Left ventricle myocardium superior (tissue), 1 donor: ENCODE measurements at regions not wholly inside any gene's neighbourhood (a gene's known extent, or its start where the extent isn't known, plus 50 kb on each side); places are given as distances from the start of the nearest gene placed in this dataset.

Experiments used
- ATAC-seq: fragments of 200-7000 bp; cut with Tn5 transposase; one replicate; pipeline ENCODE4 v1.9.1; 2020; ENCODE audit warnings: mild to moderate bottlenecking, moderate library complexity
- DNase-seq: peaks from one replicate; pipeline ENCODE4 v3.0.0-alpha.2; 2020
- intact Hi-C: fragments of 100-400 bp; cut with micrococcal nuclease; formaldehyde crosslinking; loops from one replicate; pipeline ENCODE4 v1.11.0; 2022
- donor health status: DM: no; HTN: yes; CAD: no; lungs with severe emphysema.

DNA sequence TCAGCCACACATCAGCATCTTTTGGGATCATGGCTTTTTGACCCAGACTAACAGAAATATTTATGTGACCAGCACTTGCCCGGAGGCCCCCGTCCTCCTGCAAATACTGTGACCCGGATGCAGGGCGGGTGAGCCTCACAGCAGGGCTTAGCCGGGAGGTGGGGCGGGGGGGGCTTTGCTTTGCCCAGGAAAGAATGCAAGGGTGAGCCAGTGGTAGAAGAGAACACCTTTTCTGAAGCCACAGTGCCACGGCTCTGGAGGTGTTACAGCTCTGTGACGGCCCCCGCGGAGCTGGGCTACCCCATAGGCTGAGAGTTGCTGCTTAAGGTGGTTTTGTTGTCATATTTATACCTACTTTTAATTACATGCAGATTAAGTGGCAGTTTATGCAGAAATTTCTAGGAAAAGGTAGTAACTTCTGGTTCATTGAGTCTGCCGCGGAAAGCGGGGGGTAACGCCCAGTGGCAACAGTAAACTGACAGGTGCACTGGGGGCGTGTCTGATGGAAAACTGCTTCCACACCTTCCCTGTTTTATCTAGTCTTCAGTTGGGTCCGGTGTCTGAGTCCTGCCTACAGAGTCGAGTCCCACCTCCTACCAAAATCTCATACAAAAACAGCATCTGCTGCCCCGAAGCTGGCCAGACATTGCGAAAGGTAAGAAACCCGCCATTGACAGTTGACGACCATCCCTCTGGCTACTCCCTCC lies 187.9 kb downstream of the TEX29 start:
- intact Hi-C loops, result no loop called here
- no peak for ATAC-seq
- no peak for DNase-seq

DNA sequence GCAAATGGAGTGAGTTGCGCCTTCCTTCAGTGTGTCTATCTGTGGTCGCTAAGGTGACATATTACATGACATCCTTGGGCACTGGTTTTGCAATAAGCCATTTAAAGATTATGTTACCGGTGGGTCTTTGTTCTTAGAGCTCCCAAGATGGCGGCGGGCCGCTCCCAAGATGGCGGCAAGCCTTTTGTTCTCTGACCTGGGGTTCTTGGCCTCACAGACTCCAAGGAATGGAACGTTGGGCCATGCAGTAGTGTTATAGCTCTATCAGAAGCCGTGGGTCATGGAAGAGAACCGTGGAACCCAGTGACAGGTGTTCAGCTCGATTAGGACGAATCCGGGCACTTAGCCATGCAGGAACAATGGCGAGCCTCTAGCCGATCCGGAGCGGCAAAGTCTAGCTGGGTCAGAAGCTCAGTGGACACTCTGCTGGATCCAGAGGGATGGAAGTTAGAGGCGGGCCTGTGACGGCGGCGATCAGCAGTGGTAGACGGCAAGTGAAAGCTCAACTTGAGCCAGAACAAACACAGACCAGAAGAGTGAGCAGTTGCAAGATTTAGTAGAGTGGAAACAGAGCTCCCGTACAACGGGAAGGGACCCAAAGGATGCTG lies 188.6 kb downstream of the TEX29 start:
- ATAC-seq (no peak), DNase-seq (no peak)
- intact Hi-C loops, result no loop called here

DNA sequence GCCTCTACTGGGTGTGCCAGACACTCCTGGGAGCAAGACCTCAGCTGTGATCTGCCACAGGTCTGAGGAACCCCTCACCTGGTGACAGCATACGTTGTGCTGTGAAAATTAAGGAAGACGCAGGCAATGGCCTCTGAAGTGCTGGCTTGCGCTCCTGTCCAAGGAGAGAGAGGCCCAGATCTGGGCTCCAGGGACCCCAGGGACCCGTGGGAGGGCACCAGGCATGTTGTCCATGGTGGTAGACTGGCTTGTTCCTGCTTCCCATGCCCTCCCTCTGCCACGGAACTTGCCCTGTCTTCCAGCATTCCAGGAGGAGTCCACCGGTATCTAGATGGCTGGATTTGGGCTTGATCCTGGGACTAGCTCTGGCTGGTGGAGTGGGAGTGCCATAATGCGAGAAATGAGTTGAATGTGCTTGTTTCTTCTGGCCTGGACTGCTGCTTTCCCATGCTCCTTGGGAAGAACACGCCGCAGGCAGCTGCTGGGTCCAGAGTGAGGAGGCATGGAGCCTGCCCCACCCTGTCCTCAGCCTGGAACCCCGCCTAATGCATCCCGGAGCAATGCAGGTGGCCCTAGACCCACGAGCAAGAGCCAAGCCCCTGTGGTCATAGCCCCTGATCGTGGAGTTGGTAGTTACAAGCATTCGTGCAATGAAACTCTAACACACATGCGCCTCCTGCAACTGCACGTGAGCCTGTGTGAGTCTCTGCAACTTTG lies 190.2 kb downstream of the TEX29 start:
- intact Hi-C loops, result no loop called here
- ATAC-seq (no peak), DNase-seq (no peak)

DNA sequence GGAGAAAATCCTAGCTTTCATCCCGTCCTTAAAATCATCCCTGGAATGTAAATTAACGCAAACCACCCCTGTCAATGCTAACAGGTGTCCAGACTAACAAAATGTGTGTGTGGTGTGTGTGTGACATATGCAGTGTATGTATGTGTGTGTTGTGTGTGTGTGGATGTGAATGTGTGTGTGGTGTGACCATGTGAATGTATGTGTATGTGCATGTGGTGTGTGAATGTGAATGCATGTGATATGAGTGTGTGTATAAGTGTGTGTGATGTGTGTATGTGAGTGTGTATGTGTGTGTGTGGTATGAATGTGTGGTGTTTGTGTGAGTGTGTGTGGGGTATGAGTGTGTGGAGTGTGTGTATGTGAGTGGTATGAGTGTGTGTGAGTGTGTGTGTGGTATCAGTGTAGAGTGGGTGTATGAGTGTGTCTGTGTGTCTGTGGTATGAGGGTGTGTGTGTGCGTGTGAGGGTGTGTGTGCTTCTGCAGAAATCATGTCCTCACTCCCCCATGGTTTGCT lies 190.8 kb downstream of the TEX29 start:
- intact Hi-C loops, result no loop called here
- ATAC-seq (no peak), DNase-seq (no peak)

DNA sequence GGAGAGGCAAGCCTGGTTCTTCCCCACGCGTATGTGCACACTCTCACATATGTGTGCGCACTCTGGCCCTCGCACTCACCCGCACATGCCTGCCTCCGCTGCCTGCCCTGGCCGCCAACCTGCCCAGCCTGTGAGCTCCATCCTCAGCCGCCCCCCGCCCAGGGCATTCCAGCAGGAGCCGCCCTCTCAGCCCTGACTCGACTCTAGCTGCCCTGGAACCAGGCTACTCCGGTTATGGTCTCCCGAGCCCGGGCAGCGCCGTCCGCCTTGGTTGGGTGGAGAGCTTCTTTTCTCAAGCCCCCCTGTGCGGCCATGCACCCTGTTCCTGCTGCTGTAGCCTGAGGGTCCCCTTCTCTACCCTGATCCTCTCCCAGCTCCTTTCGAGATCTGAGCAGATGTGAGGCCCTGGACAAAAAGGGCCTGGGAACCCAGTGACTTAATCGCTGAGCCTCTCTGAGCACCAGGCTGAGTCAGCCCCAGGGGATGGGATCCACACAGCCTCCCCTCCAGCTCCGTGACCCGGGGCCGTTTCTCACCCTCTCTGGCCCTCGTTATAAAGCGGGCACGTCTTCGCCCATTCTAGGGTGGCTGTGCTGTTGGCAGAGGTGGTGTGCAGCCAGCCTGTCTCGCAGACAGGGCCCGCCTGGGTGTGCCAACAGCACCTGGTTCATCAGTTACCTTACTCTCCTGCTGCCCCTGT lies 191.5 kb downstream of the TEX29 start:
- intact Hi-C loops, result no loop called here
- no peak for DNase-seq
- peak; percentile 21 for ATAC-seq

DNA sequence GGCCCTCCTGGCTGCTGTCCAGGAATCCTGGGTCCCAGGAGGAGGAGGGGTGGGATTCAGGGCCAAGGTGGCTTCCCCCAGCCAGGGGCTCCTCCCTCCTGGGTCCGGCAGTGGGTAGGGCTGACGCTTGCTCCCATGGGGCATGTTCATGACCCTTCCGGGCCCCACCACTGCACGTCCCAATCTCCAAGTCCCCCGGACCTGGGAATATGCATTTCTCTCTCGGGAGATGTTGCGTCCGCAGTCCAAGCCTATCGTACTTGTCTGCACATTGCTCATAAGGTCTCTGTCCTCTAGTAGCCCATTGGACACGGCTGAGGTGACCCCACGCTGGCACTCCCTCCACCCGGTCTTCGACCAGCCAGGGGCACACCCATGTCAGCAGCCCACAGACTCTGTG lies 192.3 kb downstream of the TEX29 start:
- intact Hi-C loops, result no loop called here
- no peak for ATAC-seq
- no peak for DNase-seq

DNA sequence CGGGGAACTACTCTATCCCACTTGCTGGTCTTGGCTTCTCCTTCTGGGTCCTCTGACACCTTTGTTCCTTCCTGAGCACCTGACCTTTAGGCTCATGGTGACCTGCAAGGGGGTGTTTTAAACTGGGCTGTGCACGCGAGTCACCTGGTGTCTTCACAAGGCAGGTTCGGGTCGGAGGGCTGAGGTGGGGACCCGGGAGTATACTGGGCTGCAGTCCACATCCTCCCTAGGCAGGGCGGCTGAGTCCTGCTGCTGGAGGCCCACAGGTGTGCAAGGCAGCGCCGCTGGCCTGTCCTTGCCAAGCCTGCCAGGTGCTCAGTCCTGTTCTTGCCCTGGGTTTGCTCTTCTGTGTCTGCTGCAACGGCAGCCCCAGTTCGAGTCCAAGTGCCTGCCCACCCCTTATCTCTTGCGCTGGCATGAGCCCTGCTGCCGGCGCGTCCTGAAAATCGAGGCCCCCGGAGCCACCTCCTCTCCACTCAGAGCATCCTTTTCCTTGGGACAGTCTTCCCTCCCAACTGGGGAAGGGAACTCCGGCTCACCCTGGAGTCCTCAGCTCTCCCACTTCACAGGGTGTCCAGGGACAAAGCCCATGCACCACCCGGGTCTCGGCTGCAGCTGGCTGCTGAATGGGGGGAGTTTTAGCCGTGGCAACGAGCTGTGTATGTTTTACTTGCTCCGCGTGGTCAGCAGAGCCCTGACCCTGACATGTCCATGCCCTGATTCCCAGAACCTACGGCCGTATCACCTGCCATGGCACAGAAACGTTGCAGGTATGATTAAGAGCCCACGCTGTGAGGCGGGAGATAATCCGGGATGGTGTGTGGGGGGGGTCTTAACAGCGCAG lies 193.5 kb downstream of the TEX29 start:
- intact Hi-C loops, result no loop called here
- no peak for DNase-seq
- no peak for ATAC-seq

DNA sequence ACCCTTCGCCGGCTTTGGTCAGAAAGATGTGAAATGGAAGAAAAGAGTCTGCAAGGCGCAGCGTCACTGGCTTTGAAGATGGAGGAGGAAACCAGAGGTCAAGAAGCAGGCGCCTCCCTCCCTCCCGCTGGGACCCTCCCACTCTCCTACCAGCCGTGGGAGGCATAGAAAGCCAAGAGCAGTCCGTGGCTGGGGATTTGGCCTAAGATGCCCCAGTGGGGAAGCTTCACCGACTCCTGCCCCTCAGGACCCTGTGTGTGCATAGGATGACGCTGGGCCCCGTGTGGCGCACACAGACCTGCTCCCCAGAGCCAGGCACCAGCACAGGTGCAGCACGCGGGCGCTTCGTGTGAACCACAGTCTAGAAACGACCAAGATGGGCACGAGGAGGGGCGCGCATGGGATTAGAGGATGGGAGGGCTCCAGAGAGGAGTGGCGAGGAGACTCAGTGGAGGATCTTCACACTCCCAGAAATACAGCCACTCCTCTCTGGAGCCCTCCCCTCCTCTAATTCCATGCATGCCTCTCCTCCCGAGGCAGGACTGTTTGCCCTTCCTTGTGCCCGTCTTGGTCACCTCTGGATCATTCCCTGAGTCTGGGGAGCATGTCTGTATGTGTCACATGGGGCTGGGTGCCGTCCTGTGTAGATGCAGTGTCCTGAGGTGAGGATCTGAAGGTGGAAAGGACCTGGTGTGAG lies 194.3 kb downstream of the TEX29 start:
- DNase-seq (no peak), ATAC-seq (no peak)
- intact Hi-C loops, result no loop called here

DNA sequence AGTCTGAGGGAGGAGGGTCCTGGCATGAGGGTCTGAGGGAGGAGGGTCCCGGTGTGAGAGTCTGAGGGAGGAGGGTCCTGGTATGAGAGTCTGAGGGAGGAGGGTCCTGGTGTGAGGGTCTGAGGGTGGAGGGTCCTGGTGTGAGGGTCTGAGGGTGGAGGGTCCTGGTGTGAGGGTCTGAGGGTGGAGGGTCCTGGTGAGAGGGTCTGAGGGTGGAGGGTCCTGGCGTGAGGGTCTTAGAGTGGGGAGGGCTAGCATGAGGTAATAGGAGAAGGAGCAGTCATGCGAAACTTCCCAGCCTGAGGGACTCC lies 194.8 kb downstream of the TEX29 start:
- ATAC-seq (no peak), DNase-seq (no peak)
- intact Hi-C loops, result no loop called here

DNA sequence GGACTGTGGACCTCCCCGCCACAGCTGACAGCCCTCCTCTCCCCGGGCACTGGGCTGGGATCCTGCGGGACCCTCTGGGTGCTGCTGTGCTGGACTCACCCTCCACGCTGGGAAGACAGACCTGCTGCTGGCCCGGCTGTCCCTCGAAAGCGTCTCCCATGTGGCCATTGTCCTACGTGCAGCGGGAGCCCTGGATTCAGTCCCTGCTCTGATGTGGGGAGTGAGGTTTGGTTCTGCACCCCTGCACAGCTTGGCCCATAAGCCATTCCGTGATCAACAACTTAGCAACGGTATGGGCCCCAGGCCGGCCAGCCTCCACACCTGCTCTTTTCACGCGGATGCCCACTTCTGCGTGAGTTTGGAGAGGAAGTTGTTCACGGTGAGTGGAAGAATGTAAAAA lies 195.2 kb downstream of the TEX29 start:
- no peak for DNase-seq
- intact Hi-C loops, result no loop called here
- ATAC-seq, result no peak

DNA sequence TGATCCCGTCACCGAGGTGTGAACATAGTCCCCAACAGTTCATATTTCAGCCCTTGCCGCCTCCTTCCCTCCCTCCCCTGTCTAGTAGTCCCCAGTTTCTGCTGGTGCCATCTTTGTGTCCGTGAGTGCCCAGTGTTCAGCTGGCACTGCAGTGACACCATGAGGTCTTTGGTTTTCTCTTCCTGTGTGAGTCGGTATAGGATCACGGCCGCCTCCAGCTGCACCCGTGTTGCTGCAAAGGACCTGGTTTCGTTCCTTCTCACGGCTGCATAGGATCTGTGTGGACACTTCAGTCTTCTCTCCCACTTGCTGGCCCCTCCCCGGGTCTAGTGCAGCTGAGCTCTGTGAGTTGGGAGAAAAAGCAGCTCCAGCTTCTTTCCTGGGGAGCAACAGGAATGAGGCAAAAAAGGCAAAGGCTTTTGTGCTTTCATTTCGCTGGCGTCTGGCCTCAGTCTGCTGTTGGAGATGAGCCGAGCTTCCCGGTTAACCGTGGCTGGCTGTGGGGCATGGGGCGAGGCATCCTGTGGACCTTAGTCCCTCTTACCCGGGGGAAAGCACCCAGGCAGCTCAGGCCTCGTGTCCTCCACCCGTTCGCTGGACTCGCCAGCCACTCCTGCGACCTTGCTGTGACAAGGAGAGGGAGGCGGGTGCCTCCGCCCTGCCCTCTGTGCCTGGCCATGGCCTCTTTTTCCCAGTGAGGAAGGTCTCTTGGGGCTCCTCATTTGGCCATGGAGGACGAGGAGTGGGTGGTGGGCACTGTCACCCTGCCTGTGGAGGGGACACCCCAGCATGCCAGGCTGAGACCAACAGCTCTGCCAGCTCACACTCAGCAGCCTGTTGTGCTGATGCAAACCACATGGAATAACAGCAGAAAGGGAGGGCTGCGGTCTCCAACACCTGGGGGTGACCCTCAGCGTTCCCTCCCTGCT lies 196.5 kb downstream of the TEX29 start:
- ATAC-seq (no peak), DNase-seq (no peak)
- intact Hi-C loops, result no loop called here

DNA sequence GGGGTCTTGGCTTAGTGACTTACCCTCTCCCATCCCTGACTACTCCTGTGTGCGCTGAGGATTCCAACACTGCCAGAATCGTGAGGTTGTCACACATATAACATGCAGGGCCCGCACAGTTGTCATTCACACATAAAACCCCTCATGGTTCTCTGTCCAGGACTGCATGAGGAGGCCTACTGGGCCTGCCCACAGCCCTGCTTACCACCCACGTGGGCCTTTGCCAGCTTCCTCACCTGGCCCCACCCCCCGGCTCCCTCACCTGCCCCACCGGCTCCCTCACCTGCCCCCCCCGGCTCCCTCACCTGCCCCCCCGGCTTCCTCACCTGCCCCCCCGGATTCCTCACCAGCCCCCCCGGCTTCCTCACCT lies 197.2 kb downstream of the TEX29 start:
- DNase-seq, result no peak
- intact Hi-C loops, result no loop called here
- ATAC-seq, result no peak

DNA sequence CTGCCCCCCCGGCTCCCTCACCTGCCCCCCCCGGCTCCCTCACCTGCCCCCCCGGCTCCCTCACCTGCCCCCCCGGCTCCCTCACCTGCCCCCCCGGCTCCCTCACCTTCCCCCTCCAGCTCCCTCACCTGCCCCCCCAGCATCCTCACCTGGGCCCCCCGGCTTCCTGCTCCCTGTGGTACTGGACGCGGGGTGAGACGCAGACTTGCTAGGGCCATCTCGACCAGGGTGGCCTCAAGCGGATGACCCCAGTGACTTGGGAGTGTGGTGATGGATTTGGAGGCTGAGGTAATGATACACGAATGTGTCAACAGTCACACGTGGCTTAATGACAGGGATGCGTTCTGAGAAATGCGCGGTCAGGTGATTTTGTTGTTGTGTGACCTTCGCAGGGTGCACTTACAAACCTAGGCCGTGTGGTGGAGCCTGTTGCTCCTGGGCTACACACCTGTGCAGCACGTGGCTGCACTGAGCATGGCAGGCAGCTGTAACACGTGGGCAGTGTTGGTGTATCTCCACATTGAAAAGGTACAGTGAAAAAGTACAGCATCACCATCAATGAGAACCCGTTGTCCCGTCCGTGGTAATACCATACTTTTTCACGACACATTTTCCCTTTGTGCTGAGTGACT lies 197.8 kb downstream of the TEX29 start:
- no peak for ATAC-seq
- DNase-seq, result no peak
- intact Hi-C loops, result no loop called here

DNA sequence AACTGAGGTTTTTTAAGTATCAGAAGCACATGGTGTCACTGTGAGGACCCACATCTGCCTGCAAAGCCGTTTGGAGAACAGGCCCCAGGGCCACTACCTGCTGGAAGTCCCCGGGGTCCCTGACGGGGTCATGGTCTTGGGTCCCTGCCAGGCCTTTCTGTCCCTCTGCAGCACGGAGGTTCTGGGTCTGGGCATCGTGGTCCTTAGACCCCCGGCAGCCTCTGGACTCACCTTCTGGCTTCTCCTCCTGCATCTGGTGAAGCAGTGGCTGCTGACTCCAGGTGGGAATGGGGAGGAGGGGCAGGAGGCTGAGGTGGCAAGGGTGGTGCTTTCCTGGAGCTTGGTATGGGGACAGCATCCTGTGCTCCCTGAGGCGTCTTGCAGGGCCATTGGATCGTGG lies 198.6 kb downstream of the TEX29 start:
- ATAC-seq, result no peak
- intact Hi-C loops, result no loop called here
- no peak for DNase-seq

DNA sequence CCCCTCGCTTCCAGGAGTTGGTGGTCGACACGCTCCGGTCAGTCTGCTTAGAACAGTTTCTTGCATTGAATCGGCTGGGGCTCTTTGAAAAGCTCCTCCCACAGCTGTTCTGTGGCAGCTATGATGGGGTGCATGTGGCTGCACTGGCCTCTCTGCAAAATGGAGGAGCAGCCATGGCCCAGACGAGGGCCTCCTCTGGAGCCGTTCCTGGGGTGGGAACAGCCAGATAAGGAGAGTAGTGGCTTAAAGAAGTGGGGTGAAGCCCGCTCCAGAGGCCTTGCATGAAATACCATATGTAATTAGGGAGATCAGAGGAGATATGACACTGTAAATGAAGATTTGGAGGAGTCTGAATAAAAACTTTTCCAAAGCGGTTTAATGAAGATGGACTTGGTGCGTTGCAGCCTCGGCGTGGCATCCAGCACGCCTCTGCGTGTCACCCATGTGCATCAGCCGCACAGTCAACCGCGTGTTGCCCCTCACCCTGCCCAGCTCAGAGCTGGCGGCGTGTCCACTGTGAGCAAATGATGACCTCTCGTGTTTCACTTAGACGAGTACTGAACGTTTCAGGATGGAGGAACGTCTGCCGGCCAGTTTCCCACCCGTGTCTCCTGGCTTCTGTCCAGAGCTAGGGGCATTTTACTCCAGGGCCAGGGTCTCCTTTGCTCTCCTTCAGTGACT lies 199.2 kb downstream of the TEX29 start:
- intact Hi-C loops, result no loop called here
- no peak for ATAC-seq
- DNase-seq, result no peak

DNA sequence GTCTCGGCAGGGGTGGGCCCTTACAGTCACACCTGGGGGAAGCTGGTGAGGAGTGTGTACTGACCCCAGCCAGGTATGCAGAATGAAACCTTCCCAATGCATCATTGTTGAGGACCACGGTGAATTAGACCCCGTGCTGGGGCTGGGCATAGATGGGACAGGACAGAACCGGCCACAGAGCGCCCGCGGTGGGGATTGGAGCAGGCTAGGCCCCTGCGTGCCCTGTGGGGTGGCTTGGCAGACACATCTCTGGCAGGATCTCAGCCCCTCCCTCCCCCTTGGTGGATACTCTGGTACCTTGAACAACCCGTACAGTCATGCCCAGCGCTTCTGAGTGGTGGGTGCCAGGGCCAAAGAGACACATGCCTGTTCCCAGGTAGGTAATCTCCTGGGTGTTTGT lies 200.6 kb downstream of the TEX29 start:
- DNase-seq, result no peak
- ATAC-seq, result no peak
- intact Hi-C loops, result no loop called here
